Neuronal stem cell (in vitro differentiated cells): ENCODE measurements at regions not wholly inside any gene's neighbourhood (a gene's known extent, or its start where the extent isn't known, plus 50 kb on each side); places are given as distances from the start of the nearest gene placed in this dataset.
"Not testable (repeated sequence)": the region's sequence is repeated elsewhere in the genome, so short reads cannot be mapped to it uniquely, and the experiment has no call there.

Experiments
- DNase-seq: peaks from one replicate; pipeline ENCODE4 v3.0.0-alpha.2; 2013; ENCODE audit warnings: low spot score
- H2AFZ ChIP-seq: one replicate; pipeline ENCODE4 v1.6.1; 2013; ENCODE audit warnings: mild to moderate bottlenecking, low read length, inconsistent platforms
- H2AK5ac ChIP-seq: 2 replicates; pipeline ENCODE4 v1.6.1; 2013; ENCODE audit warnings: low read depth, mild to moderate bottlenecking, inconsistent platforms, low read length, moderate library complexity, mixed read lengths
- H2BK120ac ChIP-seq: 2 replicates; pipeline ENCODE4 v1.6.1; 2013; ENCODE audit warnings: low read depth, mild to moderate bottlenecking, inconsistent platforms, low read length, moderate library complexity, mixed read lengths
- H2BK12ac ChIP-seq: one replicate; pipeline ENCODE4 v1.6.1; 2013; ENCODE audit warnings: low read length, inconsistent platforms
- H2BK15ac ChIP-seq: 2 replicates; pipeline ENCODE4 v1.6.1; 2013; ENCODE audit warnings: mild to moderate bottlenecking, low read length, inconsistent platforms, mixed read lengths
- H2BK5ac ChIP-seq: one replicate; pipeline ENCODE4 v1.6.1; 2013; ENCODE audit warnings: inconsistent platforms, mild to moderate bottlenecking, low read length, moderate library complexity
- H3K14ac ChIP-seq: one replicate; pipeline ENCODE4 v1.6.1; 2013; ENCODE audit warnings: low read length, inconsistent platforms
- H3K18ac ChIP-seq: 2 replicates; pipeline ENCODE4 v1.6.1; 2013; ENCODE audit warnings: low read length, inconsistent platforms
- H3K23ac ChIP-seq: 2 replicates; pipeline ENCODE4 v1.6.1; 2013; ENCODE audit warnings: low read depth, mild to moderate bottlenecking, mixed read lengths, low read length, inconsistent platforms; ENCODE audit not compliant: poor library complexity
- H3K27ac ChIP-seq: replicated peaks from 3 replicates; pipeline ENCODE4 v1.5.1; 2013; ENCODE audit warnings: low read length, inconsistent platforms
- H3K27me3 ChIP-seq, 3 experiments: 2 replicates each; pipeline ENCODE4 v1.6.1; 2013; ENCODE audit warnings: low read length in 3 of 3, mild to moderate bottlenecking in 2 of 3, inconsistent platforms in 1 of 3, low read depth in 1 of 3, mixed read lengths in 1 of 3, moderate library complexity in 1 of 3; ENCODE audit not compliant: control insufficient read depth in 3 of 3, insufficient read depth in 3 of 3
- H3K36me3 ChIP-seq, 2 donors: replicated peaks in 1 of 2; 2 replicates each; pipeline ENCODE4 v1.6.1; 2013; ENCODE audit warnings: low read length in 2 of 2; ENCODE audit not compliant: control insufficient read depth in 2 of 2, insufficient read depth in 2 of 2
- H3K4ac ChIP-seq: 2 replicates; pipeline ENCODE4 v1.6.1; 2013; ENCODE audit warnings: inconsistent platforms, mild to moderate bottlenecking, low read length, moderate library complexity
- H3K4me1 ChIP-seq, 2 donors: 1 replicate in 1 of 2; 2 replicates in 1 of 2; pipeline ENCODE4 v1.6.1; 2013; ENCODE audit warnings: low read length in 2 of 2, low read depth in 1 of 2; ENCODE audit not compliant: control insufficient read depth in 2 of 2, insufficient read depth in 1 of 2
- H3K4me2 ChIP-seq: one replicate; pipeline ENCODE4 v1.6.1; 2013; ENCODE audit warnings: mild to moderate bottlenecking, low read length, inconsistent platforms; ENCODE audit not compliant: insufficient read depth, poor library complexity, severe bottlenecking
- H3K4me3 ChIP-seq, 2 donors: 2 replicates each; pipeline ENCODE4 v1.5.1; 2013; ENCODE audit warnings: low read length in 2 of 2, mild to moderate bottlenecking in 2 of 2, inconsistent platforms in 1 of 2, moderate library complexity in 1 of 2
- H3K79me1 ChIP-seq: one replicate; pipeline ENCODE4 v1.6.1; 2013; ENCODE audit warnings: low read depth, mild to moderate bottlenecking, inconsistent platforms, low read length, moderate library complexity
- H3K9ac ChIP-seq: one replicate; pipeline ENCODE4 v1.6.1; 2013; ENCODE audit warnings: mild to moderate bottlenecking, low read depth, low read length, inconsistent platforms; ENCODE audit not compliant: poor library complexity
- H3K9me3 ChIP-seq, 2 donors: replicated peaks in 1 of 2; 2 replicates each; pipeline versions ENCODE3 to v1.6.1; 2013; ENCODE audit warnings: low read length in 2 of 2, mild to moderate bottlenecking in 2 of 2, inconsistent platforms in 1 of 2, low read depth in 1 of 2, mixed read lengths in 1 of 2, moderate library complexity in 1 of 2; ENCODE audit not compliant: control insufficient read depth in 2 of 2, insufficient read depth in 1 of 2
- H4K8ac ChIP-seq: one replicate; pipeline ENCODE4 v1.6.1; 2013; ENCODE audit warnings: low read depth, mild to moderate bottlenecking, inconsistent platforms, low read length, moderate library complexity
- H4K91ac ChIP-seq: one replicate; pipeline ENCODE4 v1.6.1; 2013; ENCODE audit warnings: low read length, low read depth, mild to moderate bottlenecking, inconsistent platforms; ENCODE audit not compliant: poor library complexity
- WGBS, 2 donors: extraction: QIAGEN DNeasy Blood & Tissue Kit; methylation state at CpG; one replicate each; pipeline ENCODE4 v1.1.7; 2013; ENCODE audit warnings: missing lambda C conversion rate in 2 of 2, mixed read lengths in 1 of 2; ENCODE audit not compliant: insufficient read length in 2 of 2, insufficient replicate concordance in 1 of 2; ENCODE audit errors: extremely low coverage in 2 of 2; 5-methylcytosine and 5-hydroxymethylcytosine counted together

DNA sequence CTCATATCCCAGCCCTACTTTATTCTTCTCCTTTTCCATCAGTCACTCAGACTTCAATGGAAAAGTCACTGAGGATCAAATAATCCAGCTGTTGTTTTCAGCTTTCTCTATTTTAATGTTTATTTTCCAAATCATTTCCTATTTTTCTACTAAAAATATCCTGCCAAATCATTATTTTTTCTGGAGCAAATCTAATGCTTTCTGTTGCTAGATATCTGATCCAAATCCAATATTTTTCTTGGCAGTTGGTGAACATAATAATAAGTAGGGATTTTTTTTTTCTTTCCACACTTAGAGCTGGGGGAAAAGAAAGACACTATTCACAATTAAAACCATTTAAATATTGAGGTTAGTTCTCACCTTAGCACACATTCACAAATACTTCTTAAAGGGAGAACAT is 656.1 kb downstream of the DACH1 start:
- Histone ChIP-seq H2BK15ac (no peak overlapping the region), H3K14ac (no peak overlapping the region), H3K4me3 (no peak overlapping the region), H3K27ac (no peak overlapping the region), H3K36me3 (no peaks in the 10 kb centered on the region), H3K79me1 (no peaks in the 10 kb centered on the region), H3K4ac (no peak overlapping the region), H4K8ac (no peak overlapping the region), H3K4me2 (no peak overlapping the region), H3K9ac (no peak overlapping the region), H2AFZ (no peak overlapping the region), H3K18ac (no peak overlapping the region), H4K91ac (no peak overlapping the region), H2BK5ac (no peak overlapping the region), H2AK5ac (no peak overlapping the region), H3K4me1 (no peaks in the 10 kb centered on the region), H3K27me3 (no peaks in the 10 kb centered on the region), H3K23ac (no peak overlapping the region), H3K9me3 (no peaks in the 10 kb centered on the region), H2BK120ac (no peak overlapping the region), H2BK12ac (no peak overlapping the region)
- DNase-seq, result no peak

DNA sequence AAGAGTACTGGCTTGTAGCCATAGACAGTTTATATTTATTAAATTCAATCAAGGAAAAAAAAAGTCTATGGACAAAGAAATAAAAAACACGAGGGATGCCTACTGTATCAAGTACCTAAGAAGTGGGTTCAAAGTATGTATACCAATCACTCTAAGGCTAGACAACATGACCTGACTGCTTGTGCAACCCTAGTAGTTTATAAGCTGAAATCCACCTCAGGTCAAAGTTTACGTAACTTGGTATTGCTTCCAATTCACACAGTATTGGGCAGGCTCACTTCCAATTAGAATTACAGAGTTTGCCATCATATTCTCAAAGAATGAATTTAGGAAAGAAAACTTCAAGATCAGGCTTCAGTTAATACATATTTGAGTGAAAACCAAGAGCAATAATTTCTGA is 657.8 kb downstream of the DACH1 start:
- Histone ChIP-seq H3K23ac (no peak overlapping the region), H4K91ac (no peak overlapping the region), H2AK5ac (no peak overlapping the region), H4K8ac (no peak overlapping the region), H2AFZ (no peak overlapping the region), H2BK15ac (no peak overlapping the region), H3K4me2 (no peak overlapping the region), H3K36me3 (no peaks in the 10 kb centered on the region), H3K18ac (no peak overlapping the region), H3K4ac (no peak overlapping the region), H2BK5ac (no peak overlapping the region), H3K14ac (no peak overlapping the region), H3K4me3 (no peak overlapping the region), H3K9me3 (no peaks in the 10 kb centered on the region), H3K79me1 (no peaks in the 10 kb centered on the region), H3K27me3 (no peaks in the 10 kb centered on the region), H2BK120ac (no peak overlapping the region), H3K4me1 (no peaks in the 10 kb centered on the region), H3K27ac (no peak overlapping the region), H3K9ac (no peak overlapping the region), H2BK12ac (no peak overlapping the region)
- DNase-seq, result no peak
- no CpG with 5 or more reads among the region's 2 CpGs for WGBS, 2 donors

DNA sequence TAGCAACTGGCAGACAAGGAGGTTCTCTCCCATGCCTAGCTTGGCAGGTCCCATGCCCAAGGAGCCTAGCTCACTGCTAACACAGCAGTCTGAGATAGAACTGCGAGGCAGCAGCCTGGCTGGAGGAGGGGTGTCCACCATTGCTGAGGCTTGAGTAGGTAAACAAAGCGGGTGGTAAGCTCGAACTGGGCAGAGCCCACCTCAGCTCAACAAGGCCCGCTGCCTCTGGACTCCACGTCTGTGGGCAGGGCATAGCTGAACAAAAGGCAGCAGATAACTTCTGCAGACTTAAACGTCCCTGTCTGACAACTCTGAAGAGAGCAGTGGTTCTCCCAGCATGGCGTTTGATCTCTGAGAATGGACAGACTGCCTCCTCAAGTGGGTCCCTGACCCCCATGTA is 682.4 kb downstream of the DACH1 start:
- H2AK5ac ChIP-seq, H2BK15ac ChIP-seq, H3K23ac ChIP-seq, H3K27me3 ChIP-seq, H3K14ac ChIP-seq, H3K4me3 ChIP-seq, H2BK120ac ChIP-seq, H2AFZ ChIP-seq, H3K9me3 ChIP-seq, H3K79me1 ChIP-seq, H2BK5ac ChIP-seq, H3K9ac ChIP-seq, H3K4me2 ChIP-seq, H4K91ac ChIP-seq, H3K27ac ChIP-seq, H2BK12ac ChIP-seq, DNase-seq, H3K36me3 ChIP-seq, H3K18ac ChIP-seq, H4K8ac ChIP-seq, H3K4me1 ChIP-seq, H3K4ac ChIP-seq: not testable (repeated sequence)
- no CpG with 5 or more reads among the region's 7 CpGs for WGBS, 2 donors

DNA sequence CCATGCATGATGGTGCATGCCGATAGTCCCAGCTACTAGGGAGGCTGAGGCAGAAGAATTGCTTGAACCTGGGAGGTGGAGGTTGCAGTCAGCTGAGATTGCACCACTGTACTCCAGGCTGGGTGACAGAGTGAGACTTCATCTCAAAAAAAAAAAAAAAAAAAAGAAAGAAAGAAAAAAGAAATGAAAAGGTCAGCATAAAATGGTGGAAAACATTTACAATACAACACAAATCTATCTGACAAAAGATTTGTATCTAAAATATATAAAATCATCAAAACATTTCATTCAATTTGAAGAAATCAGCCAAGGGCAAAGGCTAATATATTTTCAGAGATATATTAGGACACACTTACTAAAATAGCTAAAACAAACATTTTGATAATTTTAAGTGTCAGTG is 683.7 kb downstream of the DACH1 start:
- not testable (repeated sequence) for H3K9me3 ChIP-seq, H3K36me3 ChIP-seq, H3K4me2 ChIP-seq, H4K91ac ChIP-seq, H2BK15ac ChIP-seq, H3K18ac ChIP-seq, H3K4ac ChIP-seq, H3K23ac ChIP-seq, H2BK120ac ChIP-seq, DNase-seq, H4K8ac ChIP-seq, H2BK12ac ChIP-seq, H2AFZ ChIP-seq, H3K4me1 ChIP-seq, H2BK5ac ChIP-seq, H3K14ac ChIP-seq, H3K79me1 ChIP-seq, H3K27ac ChIP-seq, H2AK5ac ChIP-seq, H3K4me3 ChIP-seq, H3K9ac ChIP-seq, H3K27me3 ChIP-seq
- no CpG with 5 or more reads among the region's 1 CpG for WGBS, 2 donors
